IgD-negative memory B cell (primary cell): ENCODE measurements at regions not wholly inside any gene's neighbourhood (a gene's known extent, or its start where the extent isn't known, plus 50 kb on each side); places are given as distances from the start of the nearest gene placed in this dataset.

Experiments
- H3K27ac Mint-ChIP-seq, 3 donors: one replicate each; pipeline ENCODE4 v1.8.0; 2020 to 2022; ENCODE audit warnings: mild to moderate bottlenecking in 3 of 3, mixed read lengths in 3 of 3, moderate library complexity in 1 of 3
- H3K27me3 Mint-ChIP-seq: one replicate; pipeline ENCODE4 v1.8.0; 2021; ENCODE audit warnings: mixed read lengths
- H3K36me3 Mint-ChIP-seq: one replicate; pipeline ENCODE4 v1.8.0; 2020; ENCODE audit warnings: mild to moderate bottlenecking, mixed read lengths
- H3K4me1 Mint-ChIP-seq, 3 donors: one replicate each; pipeline ENCODE4 v1.8.0; 2020 to 2022; ENCODE audit warnings: mixed read lengths in 3 of 3, mild to moderate bottlenecking in 1 of 3
- H3K4me3 Mint-ChIP-seq, 4 donors: one replicate each; pipeline ENCODE4 v1.8.0; 2020 to 2022; ENCODE audit warnings: mild to moderate bottlenecking in 4 of 4, mixed read lengths in 4 of 4, moderate library complexity in 3 of 4
- H3K9me3 Mint-ChIP-seq, 3 donors: one replicate each; pipeline ENCODE4 v1.8.0; 2020 to 2021; ENCODE audit warnings: mixed read lengths in 3 of 3, mild to moderate bottlenecking in 1 of 3

DNA sequence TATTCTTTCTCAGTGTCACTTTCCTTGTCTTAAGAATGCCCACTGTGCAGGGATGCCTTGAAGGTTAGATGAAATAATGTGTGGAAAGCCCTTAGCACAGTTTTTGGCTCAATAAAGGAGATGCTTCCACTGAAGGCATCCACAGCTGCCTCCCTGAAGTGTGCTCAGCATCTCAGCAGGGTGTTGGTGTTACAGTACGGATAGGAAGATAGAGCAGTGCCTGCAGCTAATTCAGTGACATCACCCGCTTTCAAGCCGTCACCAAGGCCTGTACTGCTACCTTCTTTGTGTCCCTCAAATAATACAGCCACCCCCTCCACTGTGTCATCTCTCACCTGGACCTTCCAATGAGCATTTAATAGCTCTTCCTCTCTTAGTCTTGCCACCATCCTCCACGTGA is 59.0 kb downstream of the NDUFS5 start:
- no peak overlapping the region for H3K4me3 Mint-ChIP-seq
- H3K27me3 Mint-ChIP-seq: peaks cover 17% of the 10 kb centered on the region
- no peak overlapping the region for H3K27ac Mint-ChIP-seq
- no peaks in the 10 kb centered on the region for H3K9me3 Mint-ChIP-seq
- peaks cover 0 to 6% (median 2%) of the 10 kb centered on the region in 3 donors for H3K4me1 Mint-ChIP-seq
- no peaks in the 10 kb centered on the region for H3K36me3 Mint-ChIP-seq

DNA sequence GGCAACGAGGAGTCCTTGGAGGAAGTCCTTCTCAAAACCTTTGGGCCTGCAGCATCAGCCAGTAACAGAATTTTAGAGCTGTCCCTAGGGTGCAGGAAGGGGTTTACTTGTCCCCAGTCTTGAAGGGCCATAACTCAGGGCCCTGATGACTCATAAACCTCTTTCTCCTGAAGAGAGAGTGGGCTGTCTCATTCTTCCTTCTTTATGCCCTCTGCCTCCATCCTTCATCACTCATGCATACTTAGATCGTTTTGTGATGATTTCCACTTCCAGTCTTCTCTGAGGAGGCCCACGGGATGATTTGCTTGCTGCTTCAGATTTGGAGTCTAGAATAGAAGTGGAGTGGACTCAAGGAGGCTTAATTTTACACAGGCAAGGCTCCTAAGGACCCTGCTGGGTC is 60.2 kb downstream of the NDUFS5 start:
- no peak overlapping the region for H3K4me3 Mint-ChIP-seq

DNA sequence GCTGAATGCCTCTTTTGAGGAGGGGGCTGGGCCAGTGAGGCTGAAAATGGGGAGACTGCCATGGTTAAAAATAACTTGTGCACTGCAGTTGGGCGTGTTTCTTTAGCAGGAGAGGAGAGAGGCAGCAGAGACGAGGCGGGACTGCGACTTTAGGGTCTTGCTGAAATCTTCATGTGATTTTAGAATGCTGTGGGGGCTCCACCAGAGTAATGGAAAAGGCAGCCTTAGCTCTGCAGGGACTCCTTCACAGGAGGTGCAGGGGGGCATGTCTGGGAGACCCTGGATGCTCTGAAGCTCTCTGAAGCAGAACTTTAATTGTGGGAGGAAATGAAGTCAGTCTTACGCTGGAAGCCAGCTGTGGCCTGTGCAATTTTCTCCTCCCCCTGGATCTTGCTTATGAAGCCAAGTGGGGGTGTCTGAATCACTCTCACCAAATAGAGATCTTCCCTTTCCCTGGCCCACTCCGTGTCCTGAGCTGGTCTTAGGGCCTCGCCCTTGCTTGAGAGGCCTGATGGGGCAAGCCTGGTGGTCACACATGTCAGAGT is 60.8 kb downstream of the NDUFS5 start:
- Mint-ChIP-seq H3K27ac (no peak overlapping the region), H3K9me3 (no peaks in the 10 kb centered on the region), H3K27me3 (peaks cover 11% of the 10 kb centered on the region), H3K4me1 (peaks cover 0 to 6% (median 2%) of the 10 kb centered on the region in 3 donors), H3K4me3 (no peak overlapping the region), H3K36me3 (no peaks in the 10 kb centered on the region)

More for the DNA sequence above, 60.2 kb downstream of the NDUFS5 start:
- Mint-ChIP-seq H3K36me3 (no peaks in the 10 kb centered on the region), H3K4me1 (peaks cover 0 to 6% (median 2%) of the 10 kb centered on the region in 3 donors), H3K27me3 (peaks cover 11% of the 10 kb centered on the region), H3K9me3 (no peaks in the 10 kb centered on the region), H3K27ac (no peak overlapping the region)

DNA sequence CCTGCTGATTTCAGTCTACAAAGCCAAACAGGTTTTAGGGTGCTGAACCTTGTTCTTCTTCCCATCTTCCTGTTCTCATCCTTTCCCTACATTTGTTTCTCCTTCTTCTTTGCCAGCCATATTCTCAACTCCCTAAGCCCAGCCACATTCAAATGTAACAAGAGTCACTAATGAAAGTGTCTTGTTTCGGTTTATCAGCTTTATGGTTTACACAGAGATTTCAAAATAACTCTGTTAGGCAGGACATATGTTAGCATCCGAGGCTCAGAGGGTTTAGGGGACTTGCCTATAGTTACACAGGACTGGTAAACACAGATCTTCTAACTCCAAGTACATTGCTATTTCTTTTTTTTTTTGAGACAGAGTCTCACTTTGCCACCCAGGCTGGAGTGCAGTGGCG is 61.3 kb downstream of the NDUFS5 start:
- H3K4me3 Mint-ChIP-seq: no peak overlapping the region
- H3K27me3 Mint-ChIP-seq: peaks cover 6% of the 10 kb centered on the region
- H3K4me1 Mint-ChIP-seq: peaks cover 3 to 5% (median 3%) of the 10 kb centered on the region in 3 donors
- H3K9me3 Mint-ChIP-seq: no peaks in the 10 kb centered on the region
- no peaks in the 10 kb centered on the region for H3K36me3 Mint-ChIP-seq
- no peak overlapping the region for H3K27ac Mint-ChIP-seq

DNA sequence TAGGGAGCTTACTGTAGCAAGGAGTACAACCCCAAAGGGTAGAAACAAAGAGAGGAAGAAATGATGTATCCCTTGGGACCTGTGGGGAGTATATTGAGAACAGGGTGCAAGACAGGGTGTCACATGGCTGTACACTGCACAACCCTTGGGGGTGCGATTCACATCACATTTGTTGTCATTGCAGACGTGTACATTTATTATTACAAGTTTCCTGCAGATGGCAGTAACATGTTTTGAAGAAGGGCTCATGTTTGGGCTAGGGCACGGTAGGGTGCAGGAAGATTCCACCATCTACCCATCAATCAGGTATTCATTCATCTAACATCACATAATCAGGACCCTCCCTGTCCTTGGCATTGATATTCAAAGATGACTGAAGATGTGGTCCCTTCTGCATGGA is 62.5 kb downstream of the NDUFS5 start:
- Mint-ChIP-seq H3K4me3 (no peak overlapping the region), H3K27ac (no peak overlapping the region), H3K27me3 (peaks cover 5% of the 10 kb centered on the region)

DNA sequence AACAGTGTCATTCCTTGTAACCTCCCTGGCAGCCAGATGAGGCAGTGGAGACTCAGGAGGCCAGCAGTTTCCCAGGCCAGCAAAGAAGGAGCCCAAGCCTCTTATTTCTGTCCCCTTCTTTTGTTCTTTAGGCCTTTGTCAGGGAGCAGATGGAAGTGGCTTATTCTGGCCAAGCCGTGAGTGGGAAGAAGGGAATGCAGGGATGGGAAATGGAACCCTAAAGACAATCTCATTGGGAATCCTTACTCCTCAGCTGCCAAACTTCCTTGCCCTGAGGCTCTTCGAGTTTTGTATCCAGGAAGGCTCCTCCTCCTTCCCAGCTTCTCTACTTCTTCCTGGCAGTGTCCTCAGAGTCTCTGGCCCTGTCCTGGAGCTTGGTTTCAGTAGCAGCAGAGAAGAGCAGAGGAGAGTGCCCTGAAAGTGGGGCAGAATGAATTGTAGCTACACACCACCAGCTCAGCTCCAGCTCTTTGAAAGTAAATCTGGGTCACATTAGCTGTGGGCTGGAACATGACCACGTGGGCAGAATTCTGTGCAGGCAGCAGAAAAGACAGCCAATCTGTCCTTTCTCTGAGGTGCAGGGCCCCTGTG is 63.9 kb downstream of the NDUFS5 start:
- H3K4me3 Mint-ChIP-seq: peak overlapping the region in 1 of 4 donors; percentile 53

More for the DNA sequence above, 62.5 kb downstream of the NDUFS5 start:
- H3K36me3 Mint-ChIP-seq: no peaks in the 10 kb centered on the region
- peaks cover 5 to 6% (median 5%) of the 10 kb centered on the region in 3 donors for H3K4me1 Mint-ChIP-seq
- H3K9me3 Mint-ChIP-seq: no peaks in the 10 kb centered on the region

DNA sequence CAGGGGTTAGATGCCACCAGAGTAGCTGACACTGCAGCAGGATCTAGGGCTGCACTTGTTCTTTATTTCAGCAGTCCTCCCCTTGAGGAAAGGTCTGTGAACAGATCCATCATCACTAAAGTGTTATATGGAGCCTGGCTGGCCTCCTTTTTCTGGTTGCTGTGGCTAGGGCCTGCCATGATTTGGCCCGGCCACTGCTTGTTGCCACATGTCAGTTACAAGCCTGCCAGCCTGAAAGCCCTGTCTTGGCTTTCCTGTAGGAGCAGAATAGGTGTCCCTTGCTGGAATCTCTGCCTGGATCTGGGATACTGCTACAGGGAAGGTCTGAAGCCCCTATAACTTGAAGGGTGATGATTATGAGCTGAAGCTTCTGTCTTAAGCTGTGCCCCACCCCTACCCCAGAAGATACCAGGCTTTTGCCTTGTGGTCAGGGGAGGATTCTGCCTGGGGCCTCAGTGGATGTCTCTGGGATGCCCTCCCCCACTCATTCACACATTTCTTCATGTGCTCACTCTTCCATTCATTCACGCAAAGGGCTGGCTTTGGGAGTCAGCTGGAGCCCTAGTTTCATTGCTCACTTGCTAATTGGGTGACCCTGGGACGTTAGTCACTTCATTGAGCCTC is 64.7 kb downstream of the NDUFS5 start:
- Mint-ChIP-seq H3K27me3 (no peaks in the 10 kb centered on the region), H3K9me3 (no peaks in the 10 kb centered on the region), H3K4me3 (no peak overlapping the region), H3K4me1 (peaks cover 5 to 6% (median 5%) of the 10 kb centered on the region in 3 donors), H3K36me3 (no peaks in the 10 kb centered on the region), H3K27ac (no peak overlapping the region)

More for the DNA sequence above, 63.9 kb downstream of the NDUFS5 start:
- Mint-ChIP-seq H3K9me3 (no peaks in the 10 kb centered on the region), H3K36me3 (no peaks in the 10 kb centered on the region), H3K27ac (peak overlapping the region in 1 of 3 donors; percentile 39), H3K4me1 (peaks cover 5 to 6% (median 5%) of the 10 kb centered on the region in 3 donors), H3K27me3 (peaks cover 1% of the 10 kb centered on the region)

DNA sequence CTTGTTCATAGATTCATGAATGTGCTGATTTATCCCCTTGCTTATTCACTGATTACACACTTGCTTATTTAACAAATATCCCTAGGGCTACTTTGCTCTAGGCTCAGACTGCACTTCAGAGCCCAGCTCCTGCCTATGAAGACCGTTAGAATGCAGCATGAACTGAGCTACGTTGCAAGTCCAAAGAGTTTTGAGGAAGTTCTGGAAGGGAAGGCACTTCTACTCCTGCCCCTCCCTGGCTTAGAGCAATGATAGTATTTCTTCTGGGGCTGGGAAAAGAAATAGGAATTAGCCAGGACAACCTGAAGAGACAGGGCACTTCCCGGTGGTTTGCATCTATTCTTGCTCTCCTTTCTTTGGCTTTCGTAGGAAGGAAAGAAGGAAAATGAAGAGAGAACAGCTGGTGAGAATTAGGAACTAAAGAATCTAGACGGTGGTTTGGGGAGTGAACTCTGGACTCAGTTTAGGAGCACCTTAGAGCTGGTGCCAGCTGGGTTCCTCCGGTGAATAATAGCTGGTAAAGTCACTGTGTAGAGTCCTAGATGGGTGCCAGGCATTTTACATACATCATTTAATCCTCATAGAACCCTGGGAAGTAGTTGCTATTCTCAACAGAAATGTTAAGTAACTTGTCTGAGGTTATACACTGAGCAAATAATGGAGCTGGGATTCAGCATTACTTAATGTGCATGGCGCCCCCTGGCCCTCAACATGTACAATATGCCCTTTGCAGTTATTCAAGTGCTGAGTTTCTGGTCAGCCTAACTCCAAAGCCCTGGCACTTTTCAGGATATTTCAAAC is 65.9 kb downstream of the NDUFS5 start:
- H3K27ac Mint-ChIP-seq: no peak overlapping the region
- H3K4me3 Mint-ChIP-seq: no peak overlapping the region
- H3K9me3 Mint-ChIP-seq: no peaks in the 10 kb centered on the region
- H3K36me3 Mint-ChIP-seq: no peaks in the 10 kb centered on the region
- H3K4me1 Mint-ChIP-seq: peaks cover 2 to 5% (median 5%) of the 10 kb centered on the region in 3 donors
- H3K27me3 Mint-ChIP-seq: no peaks in the 10 kb centered on the region

DNA sequence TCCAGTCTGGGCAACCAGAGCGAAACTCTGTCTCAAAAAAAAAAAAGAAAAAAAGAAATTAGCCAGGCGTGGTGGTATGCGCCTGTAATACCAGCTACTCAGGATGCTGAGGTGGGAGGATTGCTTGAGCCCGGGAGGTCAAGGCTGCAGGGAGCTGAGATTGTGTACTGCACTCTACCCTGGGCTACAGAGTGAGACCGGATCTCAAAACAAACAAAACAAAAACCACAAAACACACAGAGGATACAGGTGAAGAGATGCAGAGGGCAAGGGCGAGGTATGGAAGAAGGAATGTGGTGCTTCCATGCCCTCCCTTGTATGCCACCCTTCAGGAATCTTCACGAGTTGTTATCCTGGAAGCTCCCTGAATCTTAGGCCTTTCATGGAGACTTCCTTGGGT is 68.5 kb downstream of the NDUFS5 start:
- Mint-ChIP-seq H3K4me3 (no peak overlapping the region), H3K36me3 (no peaks in the 10 kb centered on the region), H3K9me3 (no peaks in the 10 kb centered on the region), H3K27ac (no peak overlapping the region), H3K4me1 (peaks cover 7 to 11% (median 10%) of the 10 kb centered on the region in 3 donors), H3K27me3 (no peaks in the 10 kb centered on the region)

DNA sequence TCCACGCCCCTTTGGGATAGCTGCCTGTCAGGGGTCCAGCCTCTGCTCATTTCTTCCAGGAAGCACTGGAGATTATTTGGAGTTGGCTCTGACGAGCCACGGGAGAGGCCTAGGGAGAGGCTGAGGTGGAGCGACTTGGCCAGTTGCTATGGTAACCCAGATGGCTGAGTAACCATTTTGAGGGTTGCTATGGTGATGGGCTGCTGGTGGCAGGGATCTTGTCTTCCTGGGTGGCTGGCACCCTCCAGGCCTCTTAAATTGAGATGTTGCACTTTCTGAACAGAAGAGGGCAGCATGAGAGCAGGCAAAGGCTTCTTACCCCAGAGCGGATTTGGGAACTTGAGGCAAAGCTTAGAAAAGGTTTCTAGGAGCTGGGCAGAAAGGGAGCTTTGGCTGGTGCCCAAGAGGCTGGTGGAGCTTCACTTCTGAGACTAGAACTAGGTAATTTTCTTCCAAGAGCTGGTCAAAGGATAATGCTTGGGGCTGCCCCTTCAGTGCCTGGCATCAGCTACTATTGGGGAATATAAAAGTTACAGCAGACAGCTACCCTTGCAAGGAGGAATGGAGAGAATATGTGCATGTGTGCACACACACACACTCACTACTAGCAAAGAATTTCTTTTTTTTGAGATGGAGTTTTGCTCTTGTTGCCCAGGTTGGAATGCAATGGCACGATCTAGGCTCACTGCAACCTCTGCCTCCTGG is 72.5 kb downstream of the NDUFS5 start:
- H3K27ac Mint-ChIP-seq: peak overlapping the region in 2 of 3 donors; percentile 40 to 48

DNA sequence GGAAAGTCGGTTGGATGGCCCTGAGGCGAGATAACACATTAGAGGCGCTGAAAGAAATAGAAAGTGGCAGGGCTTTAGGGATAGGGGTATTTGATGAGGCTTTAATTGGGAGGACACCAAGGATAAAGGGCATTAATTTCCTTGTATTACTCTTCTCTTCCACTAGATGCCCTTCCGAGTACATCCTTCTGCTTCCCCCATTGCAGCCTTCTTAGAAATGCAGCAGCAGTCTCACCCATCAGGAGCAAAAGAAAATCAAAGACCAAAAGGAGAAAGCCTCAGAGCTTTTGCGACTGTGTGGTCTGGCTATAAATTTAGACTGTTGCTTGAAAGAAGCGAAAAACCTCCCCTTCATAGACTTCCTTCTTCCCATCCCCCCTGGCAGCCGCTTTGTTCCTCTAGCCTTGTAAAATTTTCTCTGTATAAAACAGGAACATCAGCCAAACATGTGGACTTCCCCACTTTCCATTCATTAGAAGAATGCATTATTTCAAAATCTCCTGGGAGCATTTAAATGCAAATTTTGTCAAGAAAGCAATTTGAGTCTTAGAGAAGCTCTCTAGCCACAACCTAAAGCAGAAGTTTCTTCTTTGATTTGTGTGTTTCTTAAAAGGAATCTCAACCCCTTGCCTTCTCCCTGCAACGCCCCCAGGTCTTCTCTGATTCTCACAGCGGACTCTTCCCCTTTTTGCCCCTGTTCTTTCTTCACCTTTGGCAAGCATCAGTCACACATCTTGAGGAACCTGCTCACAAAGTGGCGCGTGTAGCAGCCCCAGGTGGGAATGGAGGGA is 76.6 kb downstream of the NDUFS5 start:
- peak overlapping the region; percentile 51 to 80 (median 71) for H3K4me3 Mint-ChIP-seq

More for the DNA sequence above, 72.5 kb downstream of the NDUFS5 start:
- Mint-ChIP-seq H3K4me3 (no peak overlapping the region), H3K27me3 (no peaks in the 10 kb centered on the region), H3K4me1 (peaks cover 22 to 24% (median 22%) of the 10 kb centered on the region in 3 donors), H3K9me3 (no peaks in the 10 kb centered on the region), H3K36me3 (no peaks in the 10 kb centered on the region)

DNA sequence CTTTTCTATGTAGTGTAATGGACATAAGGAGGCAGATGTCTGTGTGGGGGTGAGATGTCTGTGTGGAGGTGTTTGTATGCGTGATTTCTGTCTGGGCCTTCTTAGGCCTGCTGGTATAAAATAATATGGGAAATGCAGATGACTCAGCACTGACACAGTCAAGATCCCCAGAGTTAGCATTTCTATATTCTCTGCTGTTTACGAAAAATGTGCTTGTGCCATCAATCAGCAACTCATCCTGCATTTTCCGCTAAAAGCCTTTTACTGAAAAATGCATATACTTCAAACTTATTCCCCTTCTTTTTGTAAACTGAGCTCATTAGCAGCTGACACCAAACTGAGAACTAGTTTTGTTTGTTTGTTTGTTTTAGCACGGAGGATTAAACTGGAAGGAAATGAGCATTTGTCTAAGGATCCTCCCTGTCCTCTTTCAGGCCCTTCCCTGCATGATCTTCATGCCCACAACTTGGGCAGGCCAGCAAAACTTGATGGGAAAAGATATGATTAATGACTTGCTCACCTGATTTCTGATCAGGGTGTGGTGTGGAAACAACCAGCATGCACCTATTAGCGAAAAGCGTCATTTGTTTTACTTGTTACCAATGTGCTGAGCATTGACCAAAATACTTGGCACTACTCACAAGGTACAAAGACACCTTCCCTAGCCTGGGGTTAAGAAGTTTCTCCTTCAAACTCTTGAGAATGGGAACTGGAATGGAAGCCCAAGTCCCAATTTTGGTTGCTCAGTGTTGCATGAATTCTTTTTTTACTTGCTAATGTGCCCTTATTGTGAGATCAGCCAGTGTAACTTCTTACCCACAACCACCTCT is 77.4 kb downstream of the NDUFS5 start:
- Mint-ChIP-seq H3K27ac (peak overlapping the region; percentile 7 to 69 (median 65)), H3K9me3 (no peaks in the 10 kb centered on the region), H3K4me3 (peak overlapping the region; percentile 64 to 90 (median 79)), H3K36me3 (no peaks in the 10 kb centered on the region), H3K27me3 (no peaks in the 10 kb centered on the region), H3K4me1 (peaks cover 28 to 36% (median 33%) of the 10 kb centered on the region in 3 donors)

More for the DNA sequence above, 76.6 kb downstream of the NDUFS5 start:
- Mint-ChIP-seq H3K9me3 (no peaks in the 10 kb centered on the region), H3K4me1 (peaks cover 31 to 38% (median 34%) of the 10 kb centered on the region in 3 donors), H3K36me3 (no peaks in the 10 kb centered on the region), H3K27me3 (no peaks in the 10 kb centered on the region), H3K27ac (peak overlapping the region in 2 of 3 donors; percentile 65 to 69)
